BJ (cell line): ENCODE measurements at regions not wholly inside any gene's neighbourhood (a gene's known extent, or its start where the extent isn't known, plus 50 kb on each side); places are given as distances from the start of the nearest gene placed in this dataset.

ENCODE experiments used
- CTCF ChIA-PET: fragments of 350-600 bp; formaldehyde crosslinking; extraction: SDS; loops from one replicate; lab custom pipeline; 2021; ENCODE audit warnings: antibody characterized with exemption, inconsistent platforms; lab: Yijun Ruan, JAX
- POLR2A ChIA-PET: fragments of 300-600 bp; sonication (Branson Sonifier 250); formaldehyde crosslinking; extraction: SDS; loops from one replicate; lab custom pipeline; 2021; ENCODE audit warnings: antibody characterized with exemption; lab: Charles Lee
- DNase-seq: peaks from one replicate; pipeline ENCODE4 v3.0.0-alpha.2; 2011; ENCODE audit warnings: low read depth
- H3K27me3 ChIP-seq: 2 replicates; pipeline ENCODE4 v1.6.0; 2011; ENCODE audit warnings: low read length; ENCODE audit not compliant: control insufficient read depth, insufficient read depth
- H3K36me3 ChIP-seq: 2 replicates; pipeline ENCODE4 v1.5.1; 2011; ENCODE audit warnings: low read length; ENCODE audit not compliant: control insufficient read depth, insufficient read depth
- H3K4me3 ChIP-seq: 2 replicates; pipeline ENCODE4 v1.5.1; 2011; ENCODE audit warnings: low read depth, mild to moderate bottlenecking, control low read depth, low read length
- TF ChIP-seq, protein P1 (sequence below): IDR thresholded peaks from 2 replicates; pipeline ENCODE4 v1.5.1; 2011; ENCODE audit warnings: low read depth, mild to moderate bottlenecking, control low read depth, inconsistent platforms, low read length, moderate library complexity; ENCODE audit not compliant: insufficient read depth

DNA sequence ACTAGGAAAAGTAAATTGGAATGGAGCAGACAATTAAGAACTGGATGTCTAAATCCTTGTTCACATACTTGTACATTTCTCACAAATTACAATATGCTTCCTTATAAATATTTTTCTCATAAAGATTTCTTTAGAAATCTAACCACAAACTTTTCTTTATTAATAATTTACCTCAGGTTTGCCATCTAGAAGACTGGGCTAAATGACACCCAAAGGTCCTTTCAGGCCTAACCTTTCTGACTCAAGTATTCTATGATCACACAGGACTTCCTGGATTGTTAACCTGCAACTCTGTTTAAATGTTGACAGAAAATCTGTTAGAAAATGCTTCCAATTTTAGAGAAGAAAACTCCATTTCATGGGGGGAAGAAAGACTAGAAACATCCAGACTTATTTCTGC, 330.5 kb upstream of the MAP3K7 start:
- Histone ChIP-seq H3K4me3 (no peak overlapping the region), H3K36me3 (no peaks in the 10 kb centered on the region), H3K27me3 (no peaks in the 10 kb centered on the region)
- TF ChIP-seq, protein P1, sequence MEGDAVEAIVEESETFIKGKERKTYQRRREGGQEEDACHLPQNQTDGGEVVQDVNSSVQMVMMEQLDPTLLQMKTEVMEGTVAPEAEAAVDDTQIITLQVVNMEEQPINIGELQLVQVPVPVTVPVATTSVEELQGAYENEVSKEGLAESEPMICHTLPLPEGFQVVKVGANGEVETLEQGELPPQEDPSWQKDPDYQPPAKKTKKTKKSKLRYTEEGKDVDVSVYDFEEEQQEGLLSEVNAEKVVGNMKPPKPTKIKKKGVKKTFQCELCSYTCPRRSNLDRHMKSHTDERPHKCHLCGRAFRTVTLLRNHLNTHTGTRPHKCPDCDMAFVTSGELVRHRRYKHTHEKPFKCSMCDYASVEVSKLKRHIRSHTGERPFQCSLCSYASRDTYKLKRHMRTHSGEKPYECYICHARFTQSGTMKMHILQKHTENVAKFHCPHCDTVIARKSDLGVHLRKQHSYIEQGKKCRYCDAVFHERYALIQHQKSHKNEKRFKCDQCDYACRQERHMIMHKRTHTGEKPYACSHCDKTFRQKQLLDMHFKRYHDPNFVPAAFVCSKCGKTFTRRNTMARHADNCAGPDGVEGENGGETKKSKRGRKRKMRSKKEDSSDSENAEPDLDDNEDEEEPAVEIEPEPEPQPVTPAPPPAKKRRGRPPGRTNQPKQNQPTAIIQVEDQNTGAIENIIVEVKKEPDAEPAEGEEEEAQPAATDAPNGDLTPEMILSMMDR, result no peak
- POLR2A ChIA-PET, result no interaction called here
- CTCF ChIA-PET, result no interaction called here
- no peak for DNase-seq

DNA sequence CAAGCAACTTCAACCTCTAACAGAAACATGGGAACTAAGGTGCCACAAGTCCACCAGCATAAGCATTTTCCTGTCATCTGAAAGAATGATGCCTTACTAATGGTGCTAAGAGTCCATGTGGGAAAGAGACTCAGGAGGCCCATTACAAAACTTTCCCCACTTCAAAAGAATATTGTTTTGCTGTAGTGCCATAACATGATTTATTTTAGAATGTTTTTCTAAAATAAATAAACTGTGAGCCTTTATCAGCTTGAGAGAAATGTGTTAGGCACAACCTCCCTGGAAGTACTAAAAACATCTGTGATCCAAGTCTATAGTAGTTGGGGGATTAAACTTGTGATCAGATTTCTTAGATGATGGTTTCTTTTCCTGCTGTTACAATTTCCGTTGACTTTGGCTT, 330.1 kb upstream of the MAP3K7 start:
- CTCF ChIA-PET, result no interaction called here
- TF ChIP-seq, protein P1, result no peak
- H3K4me3 ChIP-seq, result no peak overlapping the region

DNA sequence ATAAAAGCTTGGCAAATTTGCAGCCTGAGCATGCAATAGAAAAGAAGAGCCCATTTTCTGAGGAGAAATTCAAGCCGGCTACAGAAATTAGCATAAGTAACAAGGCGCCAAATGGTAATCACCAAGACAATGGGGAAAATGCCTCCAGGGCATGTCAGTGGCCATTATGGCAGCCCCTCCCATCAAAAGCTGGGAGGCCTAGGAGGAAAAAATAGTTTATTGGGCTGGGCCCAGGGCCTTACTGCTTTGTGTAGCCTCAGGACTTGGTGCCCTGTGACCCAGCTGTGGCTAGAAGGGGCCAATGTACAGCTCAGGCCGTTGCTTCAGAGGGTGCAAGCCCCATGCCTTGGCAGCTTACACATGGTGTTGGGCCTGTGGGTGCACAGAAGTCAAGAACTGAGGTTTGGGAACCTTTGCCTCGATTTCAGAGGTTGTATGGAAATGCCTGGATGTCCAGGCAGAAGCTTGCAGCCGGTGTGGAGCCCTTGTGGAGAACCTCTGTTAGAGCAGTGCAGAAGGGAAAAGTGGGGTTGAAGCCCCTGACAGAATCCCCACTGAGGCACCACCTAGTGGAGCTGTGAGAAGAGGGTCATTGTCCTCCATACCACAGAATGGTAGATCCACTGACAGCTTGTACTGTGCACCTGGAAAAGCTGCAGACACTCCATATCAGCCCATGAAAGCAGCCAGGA, 328.5 kb upstream of the MAP3K7 start:
- ChIA-PET CTCF (interaction anchor here (0.7 kb wide), 1 partner anchor 334 kb away, joined by 3 read pairs; no protein-coding TSS in a partner anchor), POLR2A (no interaction called here)
- no peak for DNase-seq
- Histone ChIP-seq H3K36me3 (no peaks in the 10 kb centered on the region), H3K27me3 (no peaks in the 10 kb centered on the region), H3K4me3 (no peak overlapping the region)
- TF ChIP-seq, protein P1, result no peak

More for the DNA sequence above, 330.1 kb upstream of the MAP3K7 start:
- DNase-seq, result no peak
- Histone ChIP-seq H3K27me3 (no peaks in the 10 kb centered on the region), H3K36me3 (no peaks in the 10 kb centered on the region)
- POLR2A ChIA-PET, result no interaction called here

DNA sequence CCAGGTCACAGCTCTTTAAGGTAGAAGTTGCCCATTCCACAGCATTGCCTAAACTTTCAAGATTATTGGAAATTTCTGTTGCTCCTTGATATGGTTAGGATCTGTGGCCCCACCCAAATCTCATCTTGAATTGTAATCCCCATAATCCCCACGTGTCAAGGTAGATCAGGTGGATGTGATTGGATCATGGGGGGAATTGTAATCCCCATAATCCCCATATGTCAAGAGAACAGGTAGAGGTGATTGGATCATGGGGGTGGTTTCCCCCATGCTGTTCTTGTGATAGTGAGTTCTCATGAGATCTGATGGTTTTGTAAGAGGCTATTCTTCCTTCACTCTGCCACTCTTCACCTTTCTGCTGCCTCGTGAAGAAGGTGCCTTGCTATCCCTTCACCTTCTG, 327.4 kb upstream of the MAP3K7 start:
- Histone ChIP-seq H3K36me3 (no peaks in the 10 kb centered on the region), H3K27me3 (no peaks in the 10 kb centered on the region), H3K4me3 (no peak overlapping the region)
- TF ChIP-seq, protein P1, result no peak
- DNase-seq, result no peak
- ChIA-PET CTCF (no interaction called here), POLR2A (no interaction called here)

DNA sequence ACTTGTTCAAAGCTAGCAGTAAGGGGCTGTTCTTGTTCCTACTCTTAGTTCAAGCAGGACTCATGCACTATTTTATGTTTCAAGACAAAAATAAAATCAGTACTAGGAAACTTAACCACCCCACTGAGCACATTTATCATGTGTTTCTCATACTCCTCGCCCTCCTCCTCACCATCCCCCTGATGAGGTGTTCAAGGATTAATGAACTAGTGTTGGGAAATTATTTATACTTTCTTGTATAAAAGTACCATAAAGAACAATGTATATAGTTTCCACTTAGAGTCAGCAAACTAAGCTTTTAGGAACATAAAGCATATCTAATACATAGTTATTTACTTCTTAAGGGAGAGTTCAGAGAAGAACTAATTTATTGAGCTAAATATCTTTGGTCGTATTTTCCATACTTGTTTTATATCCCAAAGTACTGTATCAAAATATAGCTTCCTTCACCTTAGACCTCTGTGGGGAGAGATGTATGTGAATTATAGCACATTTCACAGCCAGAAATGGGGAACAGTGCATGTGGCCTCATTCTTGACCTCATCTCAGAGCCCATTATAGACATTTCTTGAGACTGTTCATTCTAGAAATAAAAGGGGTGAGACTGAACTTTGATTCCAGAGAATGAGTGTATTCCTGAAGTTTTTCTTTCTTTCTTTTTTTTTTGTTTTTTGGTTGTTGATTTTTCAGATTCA, 326.5 kb upstream of the MAP3K7 start:
- ChIA-PET CTCF (no interaction called here), POLR2A (no interaction called here)
- H3K36me3 ChIP-seq, result no peaks in the 10 kb centered on the region
- no peak overlapping the region for H3K4me3 ChIP-seq
- DNase-seq, result no peak
- H3K27me3 ChIP-seq, result no peaks in the 10 kb centered on the region
- TF ChIP-seq, protein P1, result no peak
